Stomach (tissue), 4 donors: ENCODE measurements at regions not wholly inside any gene's neighbourhood (a gene's known extent, or its start where the extent isn't known, plus 50 kb on each side); places are given as distances from the start of the nearest gene placed in this dataset.

Experiments used
- POLR2A ChIP-seq, 4 donors: fragments of 450-650 bp; IDR thresholded peaks; one replicate each; pipeline ENCODE4 v1.6.1; 2016; ENCODE audit warnings: antibody characterized with exemption in 4 of 4, control low read depth in 2 of 4, mild to moderate bottlenecking in 1 of 4, moderate library complexity in 1 of 4
- TF ChIP-seq, protein P1 (sequence below), 7 experiments: fragments of 450-650 bp in 4 of 7; fragments of 200-600 bp in 3 of 7; sonication (generic) in 3 of 7; IDR thresholded peaks; one replicate each; pipeline ENCODE4 v1.5.1; 2016 to 2019; ENCODE audit warnings: antibody characterized with exemption in 7 of 7, control low read depth in 2 of 7, mild to moderate bottlenecking in 1 of 7

DNA sequence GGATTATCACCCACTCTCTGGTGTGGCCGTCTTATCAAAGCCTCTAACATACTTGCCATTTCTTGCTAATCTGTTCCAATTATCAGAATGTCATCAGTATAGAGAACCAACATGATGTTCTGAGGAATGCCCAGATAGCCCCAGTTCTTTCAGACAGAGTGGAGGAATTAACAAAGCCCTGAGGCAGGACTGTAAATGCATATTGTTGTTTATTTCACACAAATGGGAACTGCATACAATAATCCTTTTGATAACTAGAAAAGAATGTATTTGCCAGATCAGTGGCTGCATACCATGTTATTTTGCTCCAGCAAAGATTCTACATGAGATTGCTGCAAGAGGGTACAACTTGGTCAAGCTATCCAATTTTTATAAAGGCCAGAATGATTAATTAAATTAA, 112.8 kb upstream of the HEY2 start:
- TF ChIP-seq, protein P1, sequence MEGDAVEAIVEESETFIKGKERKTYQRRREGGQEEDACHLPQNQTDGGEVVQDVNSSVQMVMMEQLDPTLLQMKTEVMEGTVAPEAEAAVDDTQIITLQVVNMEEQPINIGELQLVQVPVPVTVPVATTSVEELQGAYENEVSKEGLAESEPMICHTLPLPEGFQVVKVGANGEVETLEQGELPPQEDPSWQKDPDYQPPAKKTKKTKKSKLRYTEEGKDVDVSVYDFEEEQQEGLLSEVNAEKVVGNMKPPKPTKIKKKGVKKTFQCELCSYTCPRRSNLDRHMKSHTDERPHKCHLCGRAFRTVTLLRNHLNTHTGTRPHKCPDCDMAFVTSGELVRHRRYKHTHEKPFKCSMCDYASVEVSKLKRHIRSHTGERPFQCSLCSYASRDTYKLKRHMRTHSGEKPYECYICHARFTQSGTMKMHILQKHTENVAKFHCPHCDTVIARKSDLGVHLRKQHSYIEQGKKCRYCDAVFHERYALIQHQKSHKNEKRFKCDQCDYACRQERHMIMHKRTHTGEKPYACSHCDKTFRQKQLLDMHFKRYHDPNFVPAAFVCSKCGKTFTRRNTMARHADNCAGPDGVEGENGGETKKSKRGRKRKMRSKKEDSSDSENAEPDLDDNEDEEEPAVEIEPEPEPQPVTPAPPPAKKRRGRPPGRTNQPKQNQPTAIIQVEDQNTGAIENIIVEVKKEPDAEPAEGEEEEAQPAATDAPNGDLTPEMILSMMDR (IDR thresholded peaks at IDR 0.05) = no peak
- TF ChIP-seq POLR2A (IDR thresholded peaks at IDR 0.05) = no peak
